ENCODE measurements at regions not wholly inside any gene's neighbourhood (a gene's known extent, or its start where the extent isn't known, plus 50 kb on each side); places are given as distances from the start of the nearest gene placed in this dataset.
A peak's percentile ranks its signal among the peaks of the same experiment; 100 is the strongest.
"Not testable (repeated sequence)": the region's sequence is repeated elsewhere in the genome, so short reads cannot be mapped to it uniquely, and the experiment has no call there.

- no peak for DNase-seq
Measured at GRCh38 chr7:130850956-130851355, 116.9 kb upstream of the KLF14 start.

GRCh38 chr7:130852867-130853266 lies 118.9 kb upstream of the KLF14 start:
- no peak for DNase-seq

DNA sequence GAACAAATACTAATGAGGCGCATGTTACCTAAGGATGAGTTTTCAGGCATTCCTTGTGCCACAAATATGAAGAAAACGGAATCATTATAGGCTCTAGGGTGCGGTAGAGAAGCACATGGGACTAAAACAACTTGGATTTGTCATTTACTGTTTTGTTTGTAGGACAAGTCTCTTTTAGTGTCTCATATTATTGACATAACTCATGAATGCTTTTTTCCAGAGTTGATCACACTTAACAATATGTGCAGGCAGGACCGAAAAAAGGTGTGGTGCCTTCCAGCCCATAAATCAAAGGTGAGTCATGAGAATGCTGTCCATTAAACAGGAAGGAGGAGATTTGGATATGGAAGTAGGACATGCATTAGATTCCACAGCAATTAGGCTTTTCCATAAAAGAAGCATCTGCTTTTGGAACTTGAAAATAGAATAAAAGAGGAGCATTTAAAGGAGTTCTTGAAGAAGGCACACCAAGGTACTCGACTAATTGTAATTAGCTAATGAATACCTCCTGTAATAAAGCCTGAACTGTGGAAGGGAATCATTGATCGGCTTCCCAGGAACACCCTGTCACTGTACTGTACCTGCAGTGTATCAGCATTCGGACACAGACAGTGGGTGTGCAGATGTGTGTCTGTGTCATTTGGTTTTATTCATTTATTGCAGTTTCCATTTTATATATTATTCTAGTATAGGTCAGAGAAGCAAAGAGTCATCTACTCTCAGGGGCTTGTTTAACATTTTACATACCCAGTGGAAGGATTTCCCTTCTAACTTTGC lies 119.7 kb upstream of the KLF14 start:
- DNase-seq = no peak

DNA sequence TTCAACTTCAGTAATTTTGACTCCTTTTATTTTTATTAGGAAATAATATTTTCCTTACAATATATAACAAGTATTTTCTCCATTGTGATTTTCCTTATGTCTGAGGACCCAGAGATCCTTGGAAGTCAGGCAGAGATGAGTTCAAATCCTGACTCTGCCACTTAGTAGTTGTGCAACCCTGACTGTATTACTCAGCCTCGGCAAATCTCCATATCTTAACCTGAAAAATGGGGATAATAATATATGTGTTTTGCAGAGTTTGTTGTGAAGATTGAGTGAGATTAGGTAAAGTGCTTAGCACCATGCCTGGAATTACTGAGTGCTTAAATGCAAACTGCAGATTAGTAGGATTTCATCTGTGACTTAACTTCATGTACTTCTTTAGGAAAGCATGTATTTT lies 120.5 kb upstream of the KLF14 start:
- no peak for DNase-seq

GRCh38 chr7:130856866-130857265 lies 122.9 kb upstream of the KLF14 start:
- DNase-seq = no peak

GRCh38 chr7:130860832-130861231 lies 126.8 kb upstream of the KLF14 start:
- not testable (repeated sequence) for DNase-seq

DNA sequence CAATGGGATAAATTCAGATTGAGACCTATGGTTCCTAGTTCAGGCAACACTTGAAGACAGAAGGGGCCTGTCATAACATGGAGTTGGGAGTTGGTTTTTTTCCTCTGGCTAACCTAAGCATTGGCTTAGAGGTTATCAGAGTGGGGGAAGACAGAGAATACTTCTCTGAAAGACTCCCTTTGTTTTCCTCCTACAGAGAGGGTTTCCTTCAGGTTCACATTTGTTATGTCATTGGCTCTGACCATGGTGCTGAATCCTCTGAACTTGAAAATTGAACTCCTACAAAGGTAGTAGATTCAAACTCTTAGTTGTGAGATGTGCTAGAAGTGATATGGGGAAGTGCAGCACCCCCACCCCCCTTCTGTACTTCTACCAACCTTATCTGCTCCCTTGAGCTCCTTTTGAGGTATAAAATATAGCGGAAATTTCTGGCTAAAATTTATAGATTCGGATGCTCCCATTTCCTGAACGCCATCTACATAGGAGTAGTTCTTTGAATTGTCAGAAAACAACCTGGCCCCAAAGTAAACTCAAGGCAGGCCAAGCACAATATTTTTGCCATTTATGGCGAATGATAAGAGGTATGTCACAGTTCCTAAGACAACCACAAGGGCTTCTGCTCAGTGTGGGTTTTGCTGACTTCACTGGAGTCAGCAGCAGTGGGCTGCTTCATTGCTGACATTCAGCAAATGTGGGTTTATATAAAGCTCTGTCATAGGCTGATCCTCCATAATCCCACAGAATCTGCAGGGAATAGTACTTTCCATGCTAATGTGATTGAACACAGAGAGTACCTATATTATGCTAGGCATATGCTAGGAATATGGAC lies 131.6 kb upstream of the KLF14 start:
- DNase-seq = no peak

DNA sequence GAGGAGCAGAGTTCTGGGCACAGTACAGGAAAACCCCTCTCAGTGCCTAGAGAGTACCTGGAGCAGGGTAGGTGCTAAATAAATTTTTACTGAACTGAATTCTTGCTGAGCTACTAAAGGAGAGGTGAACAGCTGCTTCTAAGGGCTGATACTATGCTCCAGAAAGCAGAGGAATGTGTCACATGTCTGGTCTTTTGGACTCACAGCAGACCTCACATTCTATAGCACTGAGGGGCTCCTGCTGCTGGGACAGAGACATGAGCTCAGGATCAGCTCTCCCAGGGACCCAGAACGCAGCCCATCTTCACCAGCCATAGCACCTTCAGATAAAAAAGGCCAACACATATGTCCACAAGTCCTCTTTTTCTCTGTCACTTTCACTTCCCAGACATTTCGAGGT lies 133.0 kb upstream of the KLF14 start:
- DNase-seq = no peak

- DNase-seq = no peak
Measured at GRCh38 chr7:130867581-130868136, 133.7 kb upstream of the KLF14 start.

- DNase-seq = no peak
Measured at GRCh38 chr7:130868139-130868538, 134.1 kb upstream of the KLF14 start.

DNA sequence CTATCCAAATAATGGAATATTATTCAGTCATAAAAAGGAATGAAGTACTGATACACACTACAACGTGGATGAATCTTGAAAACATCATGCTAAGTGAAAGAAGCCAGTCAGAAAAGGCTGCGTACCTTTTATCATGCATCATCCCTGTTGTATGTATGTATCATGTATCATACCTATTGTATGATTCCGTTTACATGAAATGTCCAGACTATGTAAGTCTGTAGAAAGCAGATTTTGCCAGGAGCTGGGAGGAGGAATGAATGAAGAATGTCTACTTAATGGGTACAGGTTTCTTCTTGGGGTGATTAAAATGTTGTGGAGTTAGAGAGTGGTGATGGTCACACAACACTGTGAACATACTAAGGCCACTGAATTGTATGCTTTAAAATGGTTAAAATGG lies 135.9 kb upstream of the KLF14 start:
- no peak for DNase-seq

GRCh38 chr7:130872341-130872740 lies 138.3 kb upstream of the KLF14 start:
- DNase-seq = no peak

- peak in 1 of 2 donors; percentile 38 for DNase-seq
Measured at GRCh38 chr7:130872756-130873448, 138.9 kb upstream of the KLF14 start.

- no peak for DNase-seq
Measured at GRCh38 chr7:130874071-130874915, 140.3 kb upstream of the KLF14 start.

GRCh38 chr7:130875265-130875741 lies 141.3 kb upstream of the KLF14 start:
- peak; percentile 59 to 65 for DNase-seq

DNA sequence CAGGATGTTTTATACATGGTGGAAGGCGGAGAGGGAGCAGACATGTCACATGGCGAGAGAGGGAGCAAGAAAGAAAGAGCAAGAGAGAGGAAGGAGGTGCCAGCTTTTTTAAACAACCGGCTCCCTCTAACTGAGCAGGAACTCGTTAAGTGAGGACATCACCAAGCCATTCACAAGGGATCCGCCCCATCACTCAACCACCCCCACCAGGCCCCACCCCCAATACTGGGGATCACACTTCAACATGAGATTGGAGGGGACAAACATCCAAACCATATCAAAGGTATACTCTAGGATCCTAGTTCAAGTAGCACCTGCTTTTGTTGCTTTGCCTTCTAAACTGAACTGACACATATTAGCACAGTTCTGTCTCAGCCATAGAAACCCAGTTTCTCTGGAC lies 141.9 kb upstream of the KLF14 start:
- no peak for DNase-seq

DNA sequence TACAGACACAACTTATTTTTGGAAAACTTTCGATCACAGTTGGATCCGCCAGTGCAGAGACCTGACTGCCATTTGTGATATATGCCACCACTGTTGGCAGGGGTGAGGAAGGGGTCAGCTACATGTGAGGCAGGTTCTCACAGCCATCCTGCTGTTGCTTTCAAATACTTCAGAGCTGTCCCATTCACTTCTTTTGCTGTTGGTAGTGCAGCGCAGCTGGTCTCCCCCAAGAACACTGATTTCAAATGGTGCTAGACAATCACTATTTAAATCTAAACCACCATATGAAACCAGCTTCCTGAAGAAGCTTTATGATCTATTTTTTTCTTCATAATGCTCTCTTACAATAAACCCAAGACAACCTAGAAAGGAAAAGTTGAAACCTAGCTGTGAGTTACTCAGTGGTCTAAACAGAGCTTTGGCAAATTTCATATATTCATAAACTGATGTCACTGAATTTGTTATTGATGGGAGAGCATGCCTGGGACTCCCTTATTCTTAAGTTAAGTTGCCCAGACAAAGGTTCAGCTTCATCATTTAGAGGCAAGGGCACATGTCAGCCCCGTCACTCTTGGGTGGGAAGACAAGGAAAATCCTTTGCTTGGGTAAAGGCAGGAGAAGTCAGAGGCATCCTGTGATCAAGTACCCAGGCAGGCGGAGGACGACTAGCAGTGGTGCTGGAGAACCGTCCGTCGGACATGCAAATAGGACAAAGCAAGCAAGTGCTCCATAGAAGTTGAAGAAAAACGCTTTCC lies 143.4 kb upstream of the KLF14 start:
- DNase-seq = no peak

DNA sequence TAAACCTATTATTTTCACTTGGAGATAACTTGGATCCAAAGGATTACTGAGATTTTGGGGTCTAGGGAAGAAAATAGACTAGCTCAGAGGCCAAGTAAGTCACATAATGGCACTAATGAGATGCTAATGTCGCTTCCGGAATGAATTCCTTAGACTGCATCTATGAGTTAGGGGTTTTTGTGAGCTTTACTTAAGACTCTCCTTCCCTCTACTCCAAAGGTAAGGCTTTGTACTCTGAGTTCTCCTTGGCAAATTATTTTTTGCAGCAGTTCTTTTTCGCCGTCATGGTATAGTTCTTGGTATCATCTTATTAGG lies 143.9 kb upstream of the KLF14 start:
- DNase-seq = no peak

DNA sequence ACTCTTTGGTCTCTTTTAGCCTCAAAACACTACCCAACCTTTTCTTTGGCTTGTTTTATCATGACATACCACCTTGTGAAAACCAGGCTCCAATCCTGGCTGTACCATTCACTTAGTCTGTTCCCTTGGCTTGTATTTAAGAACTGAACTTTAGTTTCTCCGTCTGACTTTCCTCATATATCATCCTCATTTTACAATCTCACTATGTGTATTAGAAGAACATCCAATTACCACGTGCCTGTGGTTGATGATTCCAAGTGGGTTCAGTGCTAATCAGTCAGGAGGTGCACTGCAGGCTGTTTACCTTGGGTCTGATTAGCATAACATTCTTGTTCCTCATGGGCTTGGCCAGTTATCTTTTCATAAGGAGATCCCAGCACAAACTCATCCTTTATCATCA lies 144.8 kb upstream of the KLF14 start:
- DNase-seq = no peak

- no peak for DNase-seq
Measured at GRCh38 chr7:130879191-130879590, 145.2 kb upstream of the KLF14 start.

DNA sequence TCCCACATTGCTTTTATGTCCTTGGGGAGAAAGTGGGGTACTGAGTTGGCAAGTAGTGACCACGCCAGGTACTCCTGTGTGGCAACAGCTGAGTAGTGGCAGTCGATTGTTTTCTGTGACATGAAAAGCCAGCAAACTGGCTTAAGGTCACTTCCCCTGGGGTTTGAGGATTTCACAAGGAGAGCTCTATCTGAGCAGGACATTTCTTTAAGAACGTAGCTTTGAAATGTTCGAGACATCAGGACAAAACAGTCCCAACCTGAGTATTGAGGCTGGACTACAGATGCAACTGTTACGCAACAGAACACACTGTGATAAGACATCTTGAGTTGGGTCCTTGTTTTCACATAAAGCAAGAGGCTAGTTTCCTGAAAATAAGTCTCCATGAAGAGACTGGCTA lies 146.7 kb upstream of the KLF14 start:
- DNase-seq = no peak

All from stimulated activated CD4-positive, alpha-beta T cell treated with anti-CD3 and anti-CD28 coated beads, Interleukin-2, amount 100 ng/mL, for 24 hours (primary cell).